ENCODE measurements at regions not wholly inside any gene's neighbourhood (a gene's known extent, or its start where the extent isn't known, plus 50 kb on each side); places are given as distances from the start of the nearest gene placed in this dataset.

DNA sequence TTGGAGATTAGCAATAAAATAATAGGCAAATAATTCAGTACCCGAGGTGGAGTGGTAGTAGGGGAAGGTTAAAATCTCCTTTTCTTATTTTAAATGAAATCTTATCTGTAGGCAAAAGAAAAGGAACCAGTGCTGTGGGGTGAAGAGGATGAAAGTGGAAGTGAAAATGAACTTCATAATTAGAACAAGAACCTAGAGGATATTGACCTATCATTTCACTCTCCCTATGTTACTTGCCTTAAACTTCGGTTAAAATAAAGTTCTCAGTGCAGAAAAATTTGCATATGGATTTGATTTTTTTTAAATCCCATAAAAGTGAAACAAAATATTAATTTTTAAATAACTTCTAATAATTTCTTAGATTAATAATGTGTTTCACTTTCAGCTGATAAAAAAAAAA lies 1094.9 kb upstream of the C9orf72 start:
- intact Hi-C loops (cut with DNase I) = no loop called here
- 61 to 69% methylated on average over 2 of the region's 2 CpGs for WGBS, 2 donors
- Histone ChIP-seq H3K27ac (no peak overlapping the region), H3K36me3 (no peaks in the 10 kb centered on the region), H3K4me3 (no peak overlapping the region), H3K4me1 (no peaks in the 10 kb centered on the region), H3K27me3 (no peaks in the 10 kb centered on the region), H3K9me3 (no peaks in the 10 kb centered on the region)
- TF ChIP-seq, protein P1, sequence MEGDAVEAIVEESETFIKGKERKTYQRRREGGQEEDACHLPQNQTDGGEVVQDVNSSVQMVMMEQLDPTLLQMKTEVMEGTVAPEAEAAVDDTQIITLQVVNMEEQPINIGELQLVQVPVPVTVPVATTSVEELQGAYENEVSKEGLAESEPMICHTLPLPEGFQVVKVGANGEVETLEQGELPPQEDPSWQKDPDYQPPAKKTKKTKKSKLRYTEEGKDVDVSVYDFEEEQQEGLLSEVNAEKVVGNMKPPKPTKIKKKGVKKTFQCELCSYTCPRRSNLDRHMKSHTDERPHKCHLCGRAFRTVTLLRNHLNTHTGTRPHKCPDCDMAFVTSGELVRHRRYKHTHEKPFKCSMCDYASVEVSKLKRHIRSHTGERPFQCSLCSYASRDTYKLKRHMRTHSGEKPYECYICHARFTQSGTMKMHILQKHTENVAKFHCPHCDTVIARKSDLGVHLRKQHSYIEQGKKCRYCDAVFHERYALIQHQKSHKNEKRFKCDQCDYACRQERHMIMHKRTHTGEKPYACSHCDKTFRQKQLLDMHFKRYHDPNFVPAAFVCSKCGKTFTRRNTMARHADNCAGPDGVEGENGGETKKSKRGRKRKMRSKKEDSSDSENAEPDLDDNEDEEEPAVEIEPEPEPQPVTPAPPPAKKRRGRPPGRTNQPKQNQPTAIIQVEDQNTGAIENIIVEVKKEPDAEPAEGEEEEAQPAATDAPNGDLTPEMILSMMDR (IDR thresholded peaks at IDR 0.05) = no peak
- no peak for TF ChIP-seq POLR2A (IDR thresholded peaks at IDR 0.05)
- DNase-seq = no peak

DNA sequence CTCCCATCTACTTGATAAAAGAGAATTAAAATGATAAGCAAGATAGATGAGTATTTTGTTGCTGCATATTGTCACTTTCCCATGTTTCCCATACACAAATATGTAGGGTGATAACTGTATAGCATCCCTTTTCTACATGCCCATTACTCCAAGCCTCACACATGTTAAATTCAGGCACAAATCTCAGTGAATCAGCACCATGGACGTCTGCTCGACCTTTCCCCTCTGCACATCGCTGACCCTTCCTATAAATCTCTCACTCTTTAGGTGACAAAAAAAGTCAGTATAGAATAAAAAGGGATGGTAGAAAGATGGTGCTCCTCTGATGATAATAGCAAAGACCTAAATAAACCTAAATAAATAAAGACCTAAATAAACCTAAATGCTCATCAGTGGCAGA lies 1097.7 kb upstream of the C9orf72 start:
- Histone ChIP-seq H3K4me1 (no peaks in the 10 kb centered on the region), H3K27ac (no peak overlapping the region), H3K36me3 (no peaks in the 10 kb centered on the region), H3K4me3 (no peak overlapping the region), H3K9me3 (no peaks in the 10 kb centered on the region), H3K27me3 (no peaks in the 10 kb centered on the region)
- 65 to 78% methylated on average over 3 of the region's 3 CpGs for WGBS, 2 donors
- intact Hi-C loops (cut with DNase I) = no loop called here
- no peak for DNase-seq
- no peak for TF ChIP-seq POLR2A (IDR thresholded peaks at IDR 0.05)
- TF ChIP-seq, protein P1 (IDR thresholded peaks at IDR 0.05) = no peak

DNA sequence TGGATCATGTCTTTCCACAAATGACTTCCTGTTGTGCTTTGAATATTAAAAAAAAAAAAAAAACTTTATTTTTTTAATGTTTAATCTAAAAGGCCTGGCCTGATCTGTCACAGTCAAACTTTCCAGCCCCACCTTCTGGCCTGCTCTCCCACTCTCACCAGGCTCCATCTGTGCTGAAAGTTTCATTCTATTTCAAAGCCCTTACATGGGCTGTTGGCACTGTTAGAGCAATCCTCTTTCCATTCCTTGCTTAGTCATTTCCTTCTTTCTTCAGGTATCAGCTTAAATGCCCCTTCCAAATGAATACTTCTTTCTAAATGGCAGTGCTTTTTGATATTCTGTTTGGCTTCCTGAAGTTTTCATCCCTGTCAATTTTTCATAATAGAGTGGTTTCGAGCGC lies 1104.8 kb upstream of the C9orf72 start:
- Histone ChIP-seq H3K36me3 (no peaks in the 10 kb centered on the region), H3K4me1 (no peaks in the 10 kb centered on the region), H3K27ac (no peak overlapping the region), H3K27me3 (no peaks in the 10 kb centered on the region), H3K4me3 (no peak overlapping the region), H3K9me3 (no peaks in the 10 kb centered on the region)
- no peak for TF ChIP-seq POLR2A (IDR thresholded peaks at IDR 0.05)
- TF ChIP-seq, protein P1 (IDR thresholded peaks at IDR 0.05) = no peak
- intact Hi-C loops (cut with DNase I) = no loop called here
- no peak for DNase-seq
- WGBS, 2 donors = 85 to 89% methylated on average over 2 of the region's 2 CpGs

DNA sequence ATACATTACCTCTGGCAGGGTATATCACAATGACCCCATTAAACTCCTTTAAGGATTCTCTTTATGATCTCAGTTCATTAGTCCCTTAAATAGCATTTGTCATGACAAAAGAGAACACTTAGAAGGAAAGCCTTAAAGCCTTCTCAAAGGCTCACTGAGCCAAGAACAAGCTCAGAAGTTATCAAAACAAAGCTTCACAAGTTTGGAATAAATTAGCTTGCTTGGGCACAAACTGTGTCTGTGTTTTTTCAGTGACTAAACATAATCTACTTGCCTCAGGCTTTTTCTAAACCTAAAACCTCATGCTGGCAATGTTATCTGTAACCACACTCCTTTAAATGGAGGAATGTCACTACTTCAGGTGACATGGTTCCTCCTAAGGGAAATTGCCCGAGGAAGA lies 1114.9 kb upstream of the C9orf72 start:
- DNase-seq = no peak
- intact Hi-C loops (cut with DNase I) = no loop called here
- Histone ChIP-seq H3K9me3 (no peaks in the 10 kb centered on the region), H3K27ac (no peak overlapping the region), H3K4me1 (no peaks in the 10 kb centered on the region), H3K27me3 (no peaks in the 10 kb centered on the region), H3K36me3 (no peaks in the 10 kb centered on the region), H3K4me3 (no peak overlapping the region)
- 18 to 33% methylated on average over 1 of the region's 1 CpG for WGBS, 2 donors
- no peak for TF ChIP-seq POLR2A (IDR thresholded peaks at IDR 0.05)
- TF ChIP-seq, protein P1 (IDR thresholded peaks at IDR 0.05) = no peak

DNA sequence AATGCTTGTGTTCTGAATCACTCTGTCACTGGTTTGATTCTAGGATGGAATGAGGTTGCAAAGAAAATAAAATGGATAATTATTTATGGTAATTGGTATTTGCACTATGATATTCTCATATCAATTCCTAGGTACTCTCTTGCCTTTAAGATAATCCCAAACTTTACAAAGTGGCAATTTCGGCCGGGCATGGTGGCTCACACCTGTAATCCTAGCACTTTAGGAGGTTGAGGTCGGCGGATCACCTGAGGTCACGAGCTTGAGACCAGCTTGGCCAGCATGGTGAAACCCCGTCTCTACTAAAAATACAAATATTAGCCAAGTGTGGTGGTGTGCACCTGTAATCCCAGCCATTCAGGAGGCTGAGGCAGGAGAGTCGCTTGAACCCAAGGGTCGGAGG lies 1118.7 kb upstream of the C9orf72 start:
- no peaks in the 10 kb centered on the region for H3K4me1 ChIP-seq
- DNase-seq = no peak
- TF ChIP-seq, protein P1 (IDR thresholded peaks at IDR 0.05) = no peak
- TF ChIP-seq POLR2A (IDR thresholded peaks at IDR 0.05) = no peak
- no peak overlapping the region for H3K27ac ChIP-seq
- no peaks in the 10 kb centered on the region for H3K36me3 ChIP-seq
- intact Hi-C loops (cut with DNase I) = no loop called here
- H3K27me3 ChIP-seq = no peaks in the 10 kb centered on the region
- no peaks in the 10 kb centered on the region for H3K9me3 ChIP-seq
- WGBS, 2 donors = 86 to 89% methylated on average over 8 of the region's 8 CpGs
- no peak overlapping the region for H3K4me3 ChIP-seq
